Epithelial cell of proximal tubule (primary cell): ENCODE measurements at regions not wholly inside any gene's neighbourhood (a gene's known extent, or its start where the extent isn't known, plus 50 kb on each side); places are given as distances from the start of the nearest gene placed in this dataset.

Experiments
- DNase-seq: peaks from one replicate; pipeline ENCODE4 v3.0.0-alpha.2; 2011; ENCODE audit warnings: low read depth
- H3K4me3 ChIP-seq: 2 replicates; pipeline ENCODE4 v1.5.1; 2011; ENCODE audit warnings: low read depth, mild to moderate bottlenecking, low read length
- CTCF ChIP-seq: conservative IDR thresholded peaks from 2 replicates; pipeline ENCODE4 v1.5.1; 2012; ENCODE audit warnings: low read depth, mild to moderate bottlenecking, low read length

GRCh38 chr6:15839969-15840541, 177.2 kb upstream of the DTNBP1 start:
- no peak for TF ChIP-seq CTCF
- H3K4me3 ChIP-seq, result no peak overlapping the region
- no peak for DNase-seq

- no peak for TF ChIP-seq CTCF
- H3K4me3 ChIP-seq, result no peak overlapping the region
- DNase-seq, result no peak
Observed at GRCh38 chr6:15837205-15837604, 174.4 kb upstream of the DTNBP1 start.

GRCh38 chr6:15832841-15833240, 170.0 kb upstream of the DTNBP1 start:
- H3K4me3 ChIP-seq, result no peak overlapping the region
- DNase-seq, result no peak
- TF ChIP-seq CTCF, result no peak

GRCh38 chr6:15829156-15829555, 166.3 kb upstream of the DTNBP1 start:
- no peak for DNase-seq
- TF ChIP-seq CTCF, result no peak
- no peak overlapping the region for H3K4me3 ChIP-seq

GRCh38 chr6:15827496-15828255, 164.8 kb upstream of the DTNBP1 start:
- no peak overlapping the region for H3K4me3 ChIP-seq
- no peak for DNase-seq
- TF ChIP-seq CTCF, result no peak

- H3K4me3 ChIP-seq, result no peak overlapping the region
- no peak for DNase-seq
- no peak for TF ChIP-seq CTCF
Observed at GRCh38 chr6:15826814-15827318, 164.0 kb upstream of the DTNBP1 start.
